MM.1S (cell line): ENCODE measurements at regions not wholly inside any gene's neighbourhood (a gene's known extent, or its start where the extent isn't known, plus 50 kb on each side); places are given as distances from the start of the nearest gene placed in this dataset.

Experiments
- EZH2phosphoT487 ChIP-seq: fragments of 300-600 bp; sonication (generic); IDR thresholded peaks from 2 replicates; pipeline ENCODE4 v1.6.1; 2018; ENCODE audit warnings: antibody characterized with exemption, low read length
- TF ChIP-seq, protein P1 (sequence below): fragments of 300-600 bp; sonication (generic); IDR thresholded peaks from 2 replicates; pipeline ENCODE4 v1.5.1; 2016; ENCODE audit warnings: antibody characterized with exemption, low read length, mixed read lengths

DNA sequence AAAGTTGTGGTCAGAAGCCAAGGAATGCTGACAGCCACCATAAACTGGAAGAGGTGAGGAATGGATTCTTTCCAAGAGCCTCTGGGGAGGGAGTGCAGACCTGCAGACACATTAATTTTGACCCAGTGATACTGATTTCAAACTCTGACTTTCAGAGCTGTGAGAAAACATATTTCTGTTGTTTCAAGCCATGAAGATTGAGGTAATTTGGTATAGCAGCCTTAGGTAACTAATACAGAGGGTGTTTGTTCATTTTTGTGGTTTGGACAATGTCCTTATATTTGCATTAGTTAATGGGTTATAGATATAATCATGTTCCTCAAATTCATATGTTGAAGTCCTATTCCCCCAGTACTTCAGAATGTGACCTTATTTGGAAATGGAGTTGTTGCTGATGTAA lies 85.4 kb upstream of the GTSF1L start:
- TF ChIP-seq, protein P1, sequence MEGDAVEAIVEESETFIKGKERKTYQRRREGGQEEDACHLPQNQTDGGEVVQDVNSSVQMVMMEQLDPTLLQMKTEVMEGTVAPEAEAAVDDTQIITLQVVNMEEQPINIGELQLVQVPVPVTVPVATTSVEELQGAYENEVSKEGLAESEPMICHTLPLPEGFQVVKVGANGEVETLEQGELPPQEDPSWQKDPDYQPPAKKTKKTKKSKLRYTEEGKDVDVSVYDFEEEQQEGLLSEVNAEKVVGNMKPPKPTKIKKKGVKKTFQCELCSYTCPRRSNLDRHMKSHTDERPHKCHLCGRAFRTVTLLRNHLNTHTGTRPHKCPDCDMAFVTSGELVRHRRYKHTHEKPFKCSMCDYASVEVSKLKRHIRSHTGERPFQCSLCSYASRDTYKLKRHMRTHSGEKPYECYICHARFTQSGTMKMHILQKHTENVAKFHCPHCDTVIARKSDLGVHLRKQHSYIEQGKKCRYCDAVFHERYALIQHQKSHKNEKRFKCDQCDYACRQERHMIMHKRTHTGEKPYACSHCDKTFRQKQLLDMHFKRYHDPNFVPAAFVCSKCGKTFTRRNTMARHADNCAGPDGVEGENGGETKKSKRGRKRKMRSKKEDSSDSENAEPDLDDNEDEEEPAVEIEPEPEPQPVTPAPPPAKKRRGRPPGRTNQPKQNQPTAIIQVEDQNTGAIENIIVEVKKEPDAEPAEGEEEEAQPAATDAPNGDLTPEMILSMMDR: no peak
- no peak for TF ChIP-seq EZH2phosphoT487
